GM21723 (cell line): ENCODE measurements at regions not wholly inside any gene's neighbourhood (a gene's known extent, or its start where the extent isn't known, plus 50 kb on each side); places are given as distances from the start of the nearest gene placed in this dataset.

Experiments
- ATAC-seq: cut with Tn5 transposase; IDR thresholded peaks from one replicate; pipeline ENCODE4 v1.9.1; 2021; ENCODE audit warnings: mild to moderate bottlenecking, moderate library complexity; ENCODE audit not compliant: unreplicated experiment

GRCh38 chr2:45337481-45337880, 273.6 kb downstream of the SRBD1 start:
- ATAC-seq = no peak

GRCh38 chr2:45334205-45334604, 276.9 kb downstream of the SRBD1 start:
- no peak for ATAC-seq

DNA sequence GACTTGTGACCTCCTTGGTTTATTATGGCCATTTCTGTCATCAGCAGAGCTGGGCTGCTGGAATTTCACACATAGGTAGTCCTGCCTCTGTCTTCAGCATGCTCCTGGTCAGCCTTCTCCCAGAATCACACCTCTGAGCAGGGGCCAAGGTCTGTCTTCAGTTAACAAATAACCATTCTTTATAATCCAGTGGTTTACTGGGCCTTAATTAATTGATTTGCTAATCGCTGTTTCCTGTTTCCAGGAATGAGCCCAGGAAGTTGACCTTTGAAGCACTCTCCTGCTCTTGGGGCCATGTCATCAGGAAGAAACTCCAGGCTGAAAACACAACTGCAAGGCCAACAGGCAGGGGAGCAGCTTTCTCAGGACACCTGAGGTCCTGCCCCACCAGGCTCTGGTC, 278.5 kb downstream of the SRBD1 start:
- ATAC-seq = no peak

DNA sequence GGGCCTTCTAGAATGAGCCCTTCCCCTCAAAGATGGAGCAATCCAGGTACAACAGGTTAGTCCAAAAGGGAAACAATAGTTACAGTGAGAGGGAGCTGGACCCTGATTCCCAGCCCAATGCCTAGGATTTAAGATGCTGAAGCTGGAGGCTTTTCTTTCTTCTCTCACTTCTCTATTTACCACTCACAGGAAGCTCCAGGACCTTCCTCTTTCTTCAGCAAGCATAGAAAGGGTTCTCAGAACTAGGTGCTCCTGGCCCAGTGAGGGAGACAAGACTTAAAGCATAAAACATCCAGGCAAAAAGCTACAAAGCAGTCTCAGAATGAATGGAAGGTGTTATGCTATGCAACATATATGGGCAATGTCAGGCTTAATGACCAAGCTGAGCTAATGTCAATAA, 279.0 kb downstream of the SRBD1 start:
- no peak for ATAC-seq

DNA sequence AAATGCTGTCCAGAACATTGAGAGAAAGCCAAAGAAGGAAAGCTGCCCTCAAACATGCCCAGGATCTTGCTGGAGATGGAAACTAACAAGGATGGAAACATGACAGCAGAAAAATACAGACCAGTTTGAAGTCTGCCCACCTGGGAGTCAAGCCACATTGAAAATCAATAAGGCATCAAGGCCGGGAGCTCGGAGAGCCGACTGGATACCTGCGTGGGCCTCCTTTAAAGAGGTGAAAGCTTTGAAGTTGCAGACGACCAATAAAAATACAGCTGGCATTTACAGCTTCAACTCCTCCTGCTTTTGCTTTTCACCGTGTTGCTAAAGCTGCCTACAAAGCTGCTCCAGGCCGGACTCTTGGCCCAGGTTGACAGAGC, 279.7 kb downstream of the SRBD1 start:
- ATAC-seq = no peak

- ATAC-seq = no peak
These were observed 280.2 kb downstream of the SRBD1 start for GRCh38 chr2:45330637-45331409.

GRCh38 chr2:45330108-45330507, 281.0 kb downstream of the SRBD1 start:
- no peak for ATAC-seq

DNA sequence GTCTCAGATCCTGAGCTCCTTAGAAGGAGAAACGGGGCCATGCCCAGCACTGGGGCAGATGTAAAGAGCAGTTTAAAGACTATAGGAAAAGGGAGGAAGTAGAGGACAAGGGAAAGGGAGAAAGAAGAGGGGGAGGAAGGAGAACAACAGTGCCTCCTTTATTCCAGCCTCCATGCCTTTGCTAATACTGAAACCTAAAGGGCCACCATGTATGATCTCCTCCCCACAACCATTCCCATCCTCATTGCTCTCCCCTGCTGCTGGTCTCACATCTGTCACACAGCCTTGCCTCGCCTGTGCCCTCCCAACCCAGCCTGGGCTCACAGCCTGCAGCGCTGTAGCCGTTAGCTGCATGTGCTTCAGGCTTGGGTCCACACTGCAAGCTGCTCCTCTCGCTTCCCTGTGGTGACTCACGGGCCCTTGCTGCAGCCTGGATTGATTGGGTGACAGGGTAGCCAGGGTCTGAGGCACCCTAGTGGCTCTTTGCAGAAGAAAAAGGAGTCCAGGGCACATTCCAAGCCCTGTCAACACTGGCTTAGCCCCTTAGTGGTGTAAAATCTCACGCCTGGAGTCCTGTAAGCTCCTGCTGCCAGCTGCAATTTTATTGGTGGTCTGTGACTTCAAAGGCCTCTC, 281.9 kb downstream of the SRBD1 start:
- no peak for ATAC-seq

DNA sequence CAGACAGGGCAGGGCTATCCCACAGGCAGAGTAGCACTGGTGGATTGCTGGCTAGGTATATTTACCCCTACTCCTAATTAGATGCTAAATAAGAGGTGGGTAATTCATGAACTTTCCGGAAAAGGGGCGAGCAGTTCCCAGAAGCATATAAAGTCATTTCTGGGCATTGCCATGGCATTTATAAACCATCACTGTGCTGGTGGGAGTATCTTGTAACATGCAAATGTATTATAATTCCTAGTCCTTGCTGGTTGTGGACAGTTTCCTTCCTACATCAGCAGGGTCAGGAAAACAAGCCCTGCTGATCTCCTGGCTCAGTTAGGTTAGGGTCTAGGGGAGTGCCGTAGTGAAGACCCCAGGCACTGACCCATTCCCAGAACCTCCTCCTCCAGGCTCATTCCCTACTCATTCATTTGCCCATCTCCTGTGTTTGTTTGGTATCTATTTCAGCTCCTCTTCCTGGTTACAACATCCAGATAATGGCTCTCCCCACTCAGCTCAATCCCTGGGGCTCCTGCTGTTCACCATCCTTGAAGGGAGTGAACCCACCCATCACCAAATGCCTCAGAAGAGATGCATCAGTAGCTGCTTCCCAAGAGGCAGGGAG, 282.7 kb downstream of the SRBD1 start:
- ATAC-seq = no peak

DNA sequence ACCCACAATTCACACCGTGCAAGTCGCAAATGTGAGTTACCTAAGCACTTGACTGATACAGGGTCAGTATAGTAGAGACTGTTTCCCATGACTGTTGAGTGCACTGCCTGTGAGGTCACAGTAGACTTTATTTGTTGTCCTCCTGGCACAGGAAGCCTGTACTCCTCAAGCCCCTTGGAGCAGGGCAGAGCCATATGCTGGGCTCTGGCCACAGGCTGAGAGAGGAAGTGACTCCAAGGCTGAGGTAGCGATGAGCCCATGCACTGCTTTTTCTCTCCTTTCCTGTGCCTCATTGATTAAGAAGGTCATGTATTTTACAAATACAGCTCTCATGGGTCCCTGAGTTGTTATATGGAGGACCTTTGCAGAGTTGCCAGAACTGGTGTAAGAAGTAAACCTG, 287.7 kb downstream of the SRBD1 start:
- ATAC-seq = no peak

DNA sequence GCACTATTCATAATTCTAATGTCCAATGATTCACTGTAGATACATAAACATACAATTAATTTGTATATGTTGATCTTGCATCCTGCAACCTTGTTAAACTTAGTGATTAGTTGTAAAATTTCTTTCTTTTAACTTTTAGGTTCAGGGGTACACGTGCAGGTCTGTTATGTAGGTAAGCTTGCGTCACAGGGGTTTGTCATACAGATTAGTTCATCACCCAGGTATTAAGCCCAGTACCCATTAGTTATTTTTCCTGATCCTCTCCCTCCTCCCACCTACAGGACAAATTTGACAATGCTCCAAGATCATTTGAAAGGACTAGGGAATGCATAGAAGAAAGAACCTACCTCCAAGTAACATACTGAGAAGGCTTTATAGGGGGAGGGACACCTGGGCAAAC, 290.1 kb downstream of the SRBD1 start:
- no peak for ATAC-seq

DNA sequence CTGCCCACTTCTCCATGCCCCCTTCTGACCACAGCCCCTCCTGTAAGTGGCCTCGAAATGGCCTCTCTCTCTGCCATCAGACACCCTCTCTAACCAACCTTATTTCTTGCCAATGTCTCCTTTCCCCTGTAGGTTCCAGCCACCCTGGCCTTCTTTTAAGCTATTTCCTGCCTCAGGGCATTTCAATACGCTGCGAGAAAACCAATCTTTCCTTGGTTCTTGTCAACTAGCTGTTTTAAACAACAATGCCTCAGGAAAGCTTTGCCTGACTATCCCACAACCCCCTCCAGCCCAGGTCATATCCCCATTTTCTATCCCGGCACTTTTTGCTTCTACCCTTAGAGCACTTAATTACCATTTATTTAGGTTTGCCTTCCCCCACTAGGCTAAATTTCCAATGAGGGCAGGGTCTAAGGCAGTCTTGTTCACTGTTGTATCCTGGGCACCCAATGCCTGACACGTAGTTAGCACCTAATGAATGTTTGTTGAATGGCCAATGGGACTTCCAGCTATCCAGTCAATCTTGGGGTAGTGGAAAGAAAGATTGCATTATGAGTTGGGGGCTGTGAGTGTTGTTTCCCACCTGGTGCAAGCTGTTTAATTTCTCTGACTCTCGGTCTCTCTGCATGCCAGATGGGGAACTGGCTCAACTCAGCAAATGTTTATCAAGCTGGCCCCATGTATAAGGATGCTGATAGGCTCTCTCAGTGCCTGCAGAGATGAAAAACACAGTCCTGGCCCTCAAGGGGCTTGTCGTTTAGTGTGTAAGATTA, 291.2 kb downstream of the SRBD1 start:
- ATAC-seq = no peak

- no peak for ATAC-seq
These were observed 292.4 kb downstream of the SRBD1 start for GRCh38 chr2:45318686-45319085.

GRCh38 chr2:45316576-45317338, 294.3 kb downstream of the SRBD1 start:
- no peak for ATAC-seq

GRCh38 chr2:45315861-45316260, 295.2 kb downstream of the SRBD1 start:
- no peak for ATAC-seq

DNA sequence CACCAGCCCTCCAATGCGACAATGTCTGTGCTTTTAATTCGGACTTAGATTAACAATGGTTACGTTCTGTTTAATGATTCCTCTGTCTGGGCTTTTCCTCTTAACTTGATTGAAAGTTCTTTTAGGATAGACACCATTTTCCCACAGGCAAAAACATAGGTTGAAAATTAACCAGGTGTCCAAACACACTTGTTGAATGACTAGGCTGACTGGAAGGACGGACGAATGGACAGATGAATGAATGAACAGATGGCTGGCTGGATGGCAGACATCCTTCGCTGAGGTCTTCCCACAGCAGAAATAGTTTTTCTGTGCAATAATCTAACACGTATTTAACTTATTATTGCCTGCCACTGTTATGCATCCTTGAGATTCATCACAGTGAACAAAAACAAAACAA, 298.8 kb downstream of the SRBD1 start:
- ATAC-seq = no peak

DNA sequence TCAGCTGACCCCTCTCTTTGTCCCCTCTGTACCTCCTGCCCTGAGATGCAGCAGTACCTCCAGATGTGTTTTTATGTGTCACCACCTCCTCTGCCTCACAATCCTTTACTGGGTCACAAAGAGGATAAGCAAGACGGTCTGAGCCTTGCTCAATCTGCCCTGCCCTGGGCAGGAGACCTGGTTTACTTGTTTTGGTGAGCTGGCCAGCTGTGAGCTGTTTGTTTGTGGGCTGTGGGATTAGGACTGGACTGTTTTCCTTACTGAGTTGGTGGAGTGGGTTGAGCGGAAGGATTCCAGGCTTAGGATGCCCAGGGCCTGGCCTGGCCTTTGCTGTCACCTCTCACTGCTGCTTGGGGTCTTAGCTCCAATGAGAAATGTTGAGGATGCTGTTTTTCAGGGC, 299.5 kb downstream of the SRBD1 start:
- ATAC-seq = no peak

DNA sequence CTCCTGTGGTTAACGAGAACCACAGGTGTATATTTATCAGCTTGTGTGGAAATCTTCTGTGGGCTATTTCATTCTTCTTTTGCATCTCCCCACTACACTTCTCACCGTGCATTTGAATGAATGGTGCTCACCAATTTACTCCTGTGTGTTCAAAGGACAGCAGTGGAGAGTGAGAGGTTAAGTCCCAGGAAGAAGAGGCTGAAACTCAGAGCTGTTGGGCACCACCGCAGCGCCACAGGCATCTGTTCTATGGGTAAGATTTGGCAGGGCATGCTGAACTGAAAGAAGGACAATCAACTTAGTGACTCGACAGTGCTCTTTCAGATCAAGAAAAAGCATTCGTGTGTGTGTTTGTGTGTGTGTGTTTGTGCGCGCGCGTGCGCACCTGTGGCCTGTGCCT, 297.9 kb upstream of the SIX2 start:
- ATAC-seq = no peak

DNA sequence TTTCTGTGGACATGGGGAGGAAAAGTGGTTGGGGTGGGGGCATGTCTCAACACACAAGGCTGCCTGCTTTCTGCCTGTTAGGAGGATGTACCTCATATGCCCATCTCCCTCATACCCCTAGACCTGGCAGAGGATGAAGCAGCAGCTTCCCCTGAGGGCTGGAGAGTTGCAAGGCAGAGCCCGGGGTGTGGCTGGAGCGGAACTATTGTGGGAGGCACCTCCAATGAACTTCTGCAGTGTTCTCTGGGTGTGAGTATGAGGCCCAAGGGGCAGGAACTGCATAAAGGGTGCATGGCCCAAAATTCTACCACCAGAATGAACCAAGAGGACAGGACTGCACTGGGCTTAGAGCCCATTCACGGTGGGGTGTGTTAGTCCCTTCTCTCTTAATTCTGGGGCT, 296.3 kb upstream of the SIX2 start:
- no peak for ATAC-seq

DNA sequence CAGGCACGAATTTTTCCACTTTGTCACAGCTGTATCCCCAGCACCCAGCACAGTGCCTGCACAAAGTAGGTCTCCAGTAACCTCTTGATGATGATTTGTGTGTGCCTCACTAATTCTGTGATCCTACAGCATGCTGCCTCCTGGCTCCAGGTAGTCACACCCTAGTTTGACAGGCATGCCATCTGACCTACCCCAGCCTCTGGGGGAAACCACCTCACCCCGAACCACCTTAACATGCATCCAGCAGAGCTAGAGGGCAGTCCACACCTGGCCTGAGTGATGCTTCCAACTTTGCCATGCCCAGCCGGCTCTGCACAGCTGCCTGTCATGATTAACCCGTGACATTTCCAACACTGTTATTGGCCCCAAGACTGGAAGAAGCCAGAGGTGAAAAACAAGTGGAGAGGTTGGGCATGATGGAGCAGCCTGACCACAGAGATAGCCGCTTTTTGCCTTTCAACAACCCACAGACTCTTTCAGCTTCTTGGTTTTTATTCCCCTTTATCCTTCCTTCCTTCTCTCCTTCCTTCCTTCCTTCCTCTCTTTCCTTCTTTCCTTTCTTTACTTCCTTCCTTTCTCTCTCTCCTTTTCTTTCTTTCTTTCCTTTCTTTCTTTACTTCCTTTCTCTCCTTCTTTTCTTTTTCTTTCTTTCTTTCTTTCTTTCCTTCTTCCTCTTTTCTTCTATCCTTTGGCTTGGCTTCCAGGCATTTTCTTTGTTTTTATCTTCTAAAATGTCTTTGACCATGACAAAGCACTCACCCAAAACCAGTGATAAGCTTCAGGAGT, 294.4 kb upstream of the SIX2 start:
- ATAC-seq = no peak
